HEK293 (cell line): ENCODE measurements at regions not wholly inside any gene's neighbourhood (a gene's known extent, or its start where the extent isn't known, plus 50 kb on each side); places are given as distances from the start of the nearest gene placed in this dataset.

ENCODE experiments used
- CTCF ChIA-PET: fragments of 350-600 bp; formaldehyde crosslinking; extraction: SDS; loops from one replicate; lab custom pipeline; 2021; ENCODE audit warnings: antibody characterized with exemption; lab: Yijun Ruan, JAX
- POLR2A ChIA-PET: fragments of 300-600 bp; formaldehyde crosslinking; extraction: SDS; loops from one replicate; lab custom pipeline; 2020; ENCODE audit warnings: antibody characterized with exemption, inconsistent platforms; lab: Yijun Ruan, JAX
- H3K27ac ChIP-seq: fragments of 200-500 bp; sonication (Bioruptor generic); 2 replicates; pipeline ENCODE4 v1.5.1; 2014; ENCODE audit warnings: low read depth, low read length, control low read depth, inconsistent platforms; ENCODE audit errors: extremely low read depth
- H3K36me3 ChIP-seq, 2 experiments: fragments of 200-500 bp in 1 of 2; sonication (Bioruptor generic) in 1 of 2; 1 replicate in 1 of 2; 2 replicates in 1 of 2; pipeline ENCODE4 v1.5.1; 2014 to 2017; ENCODE audit warnings: inconsistent platforms in 2 of 2, low read length in 2 of 2; ENCODE audit not compliant: control insufficient read depth in 2 of 2, insufficient read depth in 1 of 2
- H3K4me1 ChIP-seq: fragments of 200-500 bp; sonication (Bioruptor generic); 2 replicates; pipeline ENCODE4 v1.5.1; 2014; ENCODE audit warnings: mild to moderate bottlenecking, low read length, inconsistent platforms; ENCODE audit not compliant: control insufficient read depth, insufficient read depth
- H3K4me3 ChIP-seq: 2 replicates; pipeline ENCODE4 v1.5.1; 2011; ENCODE audit warnings: low read depth, mild to moderate bottlenecking, control low read depth, low read length, moderate library complexity
- H3K9me3 ChIP-seq: fragments of 200-500 bp; sonication (Bioruptor generic); 2 replicates; pipeline ENCODE4 v1.5.1; 2014; ENCODE audit warnings: low read depth, low read length, inconsistent platforms; ENCODE audit not compliant: control insufficient read depth, insufficient read depth
- BCL11B ChIP-seq: fragments of 450-650 bp; formaldehyde crosslinking; IDR thresholded peaks from 2 replicates; pipeline ENCODE4 v1.5.1; 2016; ENCODE audit warnings: low read depth, missing biosample characterization, missing genetic modification characterization
- GLI2 ChIP-seq: fragments of 450-650 bp; formaldehyde crosslinking; IDR thresholded peaks from 2 replicates; pipeline ENCODE4; 2017; ENCODE audit warnings: missing biosample characterization, missing genetic modification characterization, low read depth, borderline replicate concordance
- KLF10 ChIP-seq: fragments of 450-650 bp; IDR thresholded peaks from 2 replicates; pipeline ENCODE4 v1.5.1; 2018; ENCODE audit warnings: missing biosample characterization, mild to moderate bottlenecking, missing genetic modification characterization
- OVOL3 ChIP-seq: fragments of 450-650 bp; formaldehyde crosslinking; IDR thresholded peaks from 2 replicates; pipeline ENCODE4 v1.5.1; 2016; ENCODE audit warnings: missing biosample characterization, missing genetic modification characterization
- PATZ1 ChIP-seq: fragments of 450-650 bp; formaldehyde crosslinking; IDR thresholded peaks from 2 replicates; pipeline ENCODE4 v1.5.1; 2016; ENCODE audit warnings: missing biosample characterization, missing genetic modification characterization
- ZBTB20 ChIP-seq: fragments of 450-650 bp; formaldehyde crosslinking; IDR thresholded peaks from 2 replicates; pipeline ENCODE4 v1.5.1; 2016; ENCODE audit warnings: missing biosample characterization, missing genetic modification characterization
- ZNF155 ChIP-seq: fragments of 450-650 bp; formaldehyde crosslinking; IDR thresholded peaks from 2 replicates; pipeline ENCODE4 v1.5.1; 2016; ENCODE audit warnings: missing biosample characterization, missing genetic modification characterization
- ZNF18 ChIP-seq: fragments of 450-650 bp; formaldehyde crosslinking; IDR thresholded peaks from 2 replicates; pipeline ENCODE4 v1.5.1; 2016; ENCODE audit warnings: missing biosample characterization, missing genetic modification characterization
- ZNF274 ChIP-seq, 2 experiments: fragments of 200-500 bp in 1 of 2; fragments of 450-650 bp in 1 of 2; sonication (Bioruptor generic) in 1 of 2; formaldehyde crosslinking in 1 of 2; IDR thresholded peaks; 2 replicates each; pipeline versions ENCODE4 v1.5.1 to v1.6.1; 2014 to 2016; ENCODE audit warnings: borderline replicate concordance in 1 of 2, inconsistent platforms in 1 of 2, low read length in 1 of 2, missing biosample characterization in 1 of 2, missing genetic modification characterization in 1 of 2
- ZNF280C ChIP-seq: fragments of 450-650 bp; formaldehyde crosslinking; IDR thresholded peaks from 2 replicates; pipeline ENCODE4 v1.5.1; 2016; ENCODE audit warnings: missing biosample characterization, missing genetic modification characterization
- ZNF362 ChIP-seq: fragments of 450-650 bp; formaldehyde crosslinking; IDR thresholded peaks from 2 replicates; pipeline ENCODE4 v1.5.1; 2016; ENCODE audit warnings: missing biosample characterization, missing genetic modification characterization
- ZNF561 ChIP-seq: fragments of 450-650 bp; IDR thresholded peaks from 2 replicates; pipeline ENCODE4 v1.5.1; 2018; ENCODE audit warnings: missing biosample characterization, missing genetic modification characterization, borderline replicate concordance
- ZNF610 ChIP-seq: fragments of 450-650 bp; formaldehyde crosslinking; IDR thresholded peaks from 2 replicates; pipeline ENCODE4 v1.5.1; 2016; ENCODE audit warnings: missing biosample characterization, missing genetic modification characterization, borderline replicate concordance
- ZNF677 ChIP-seq: fragments of 450-650 bp; IDR thresholded peaks from 2 replicates; pipeline ENCODE4 v1.5.0; 2018; ENCODE audit warnings: missing biosample characterization, mild to moderate bottlenecking, missing genetic modification characterization, moderate library complexity
- ZNF792 ChIP-seq: fragments of 450-650 bp; formaldehyde crosslinking; IDR thresholded peaks from 2 replicates; pipeline ENCODE4 v1.5.1; 2016; ENCODE audit warnings: missing biosample characterization, missing genetic modification characterization
- ZSCAN30 ChIP-seq: fragments of 450-650 bp; IDR thresholded peaks from 2 replicates; pipeline ENCODE4 v1.5.1; 2018; ENCODE audit warnings: missing biosample characterization, mild to moderate bottlenecking, missing genetic modification characterization, moderate library complexity

- CTCF ChIA-PET, result no interaction called here
- Histone ChIP-seq H3K4me1 (no peaks in the 10 kb centered on the region), H3K36me3 (no peaks in the 10 kb centered on the region), H3K4me3 (no peak overlapping the region), H3K27ac (no peak overlapping the region), H3K9me3 (no peaks in the 10 kb centered on the region)
- POLR2A ChIA-PET, result no interaction called here
- TF ChIP-seq ZNF280C (tag by site-specific recombination), result no peak
- no peak for TF ChIP-seq ZNF561 (tag by site-specific recombination)
- no peak for TF ChIP-seq ZSCAN30 (tag by site-specific recombination)
- TF ChIP-seq BCL11B, result no peak
- TF ChIP-seq ZNF610 (tag by site-specific recombination), result no peak
- no peak for TF ChIP-seq ZNF274 (IDR thresholded peaks at IDR 0.05; ENCODE audit: low read length)
- TF ChIP-seq ZNF274 (tag by site-specific recombination; IDR thresholded peaks at IDR 0.05; ENCODE audit: borderline replicate concordance), result no peak
- no peak for TF ChIP-seq PATZ1
- TF ChIP-seq OVOL3 (tag by site-specific recombination), result no peak
- no peak for TF ChIP-seq GLI2
- no peak for TF ChIP-seq ZNF362 (tag by site-specific recombination)
- TF ChIP-seq ZNF18 (tag by site-specific recombination), result no peak
- no peak for TF ChIP-seq ZNF155 (tag by site-specific recombination)
- TF ChIP-seq ZBTB20 (tag by site-specific recombination), result no peak
Observed at GRCh38 chr4:123345137-123345934, 51.3 kb upstream of the SPRY1 start.

- no peak overlapping the region for H3K4me3 ChIP-seq
- no peaks in the 10 kb centered on the region for H3K36me3 ChIP-seq
- H3K27ac ChIP-seq, result no peak overlapping the region
- H3K4me1 ChIP-seq, result no peaks in the 10 kb centered on the region
- CTCF ChIA-PET, result interaction anchor here (0.6 kb wide), 1 partner anchor 769 kb away, joined by 4 read pairs; no protein-coding TSS in a partner anchor
- POLR2A ChIA-PET, result no interaction called here
- TF ChIP-seq ZNF792 (tag by site-specific recombination) (no peak), KLF10 (no peak), ZNF677 (tag by site-specific recombination) (0 out of 2 replicates have a peak, but pooled peaks have one; percentile 37)
- TF ChIP-seq, all 188 proteins: peak for 1
- H3K9me3 ChIP-seq, result no peaks in the 10 kb centered on the region
Observed at GRCh38 chr4:123345935-123346300, 50.7 kb upstream of the SPRY1 start.
